GM23248 (cell line): ENCODE measurements at regions not wholly inside any gene's neighbourhood (a gene's known extent, or its start where the extent isn't known, plus 50 kb on each side); places are given as distances from the start of the nearest gene placed in this dataset.

Experiments used
- DNase-seq: peaks from one replicate; pipeline ENCODE4 v3.0.0-alpha.2; 2015
- H2AFZ ChIP-seq: fragments of 200-600 bp; sonication (generic); 2 replicates; pipeline ENCODE4 v1.6.1; 2016; ENCODE audit warnings: antibody characterized with exemption
- H3F3A ChIP-seq: fragments of 200-600 bp; sonication (generic); 2 replicates; pipeline ENCODE4 v1.6.1; 2016; ENCODE audit warnings: mild to moderate bottlenecking, antibody characterized with exemption, mixed run types; ENCODE audit not compliant: insufficient read depth
- H3K27ac ChIP-seq: fragments of 200-600 bp; sonication (generic); 2 replicates; pipeline ENCODE4 v1.5.1; 2016; ENCODE audit warnings: mild to moderate bottlenecking
- H3K27me3 ChIP-seq: fragments of 200-600 bp; sonication (generic); replicated peaks from 2 replicates; pipeline ENCODE4 v1.6.1; 2016; ENCODE audit warnings: mild to moderate bottlenecking; ENCODE audit not compliant: insufficient read depth
- H3K36me3 ChIP-seq: fragments of 200-600 bp; sonication (generic); 2 replicates; pipeline ENCODE4 v1.6.1; 2016; ENCODE audit warnings: low read depth, mild to moderate bottlenecking
- H3K4me1 ChIP-seq: fragments of 200-600 bp; sonication (generic); 2 replicates; pipeline ENCODE4 v1.6.1; 2016; ENCODE audit warnings: mild to moderate bottlenecking; ENCODE audit not compliant: insufficient read depth
- H3K4me2 ChIP-seq: fragments of 200-600 bp; sonication (generic); one replicate; pipeline ENCODE4 v1.6.1; 2016; ENCODE audit warnings: mild to moderate bottlenecking; ENCODE audit not compliant: unreplicated experiment
- H3K4me3 ChIP-seq: fragments of 200-600 bp; sonication (generic); 2 replicates; pipeline ENCODE4 v1.5.1; 2016; ENCODE audit warnings: mild to moderate bottlenecking
- H3K79me2 ChIP-seq: fragments of 200-600 bp; sonication (generic); 2 replicates; pipeline ENCODE4 v1.6.1; 2016; ENCODE audit warnings: mild to moderate bottlenecking; ENCODE audit not compliant: insufficient read depth
- H3K9ac ChIP-seq: fragments of 200-600 bp; sonication (generic); 2 replicates; pipeline ENCODE4 v1.6.1; 2016; ENCODE audit warnings: mild to moderate bottlenecking
- H3K9me2 ChIP-seq: fragments of 200-600 bp; sonication (generic); 2 replicates; pipeline ENCODE4 v1.6.1; 2016; ENCODE audit warnings: mixed run types, mild to moderate bottlenecking, moderate library complexity; ENCODE audit not compliant: insufficient read depth
- H3K9me3 ChIP-seq: fragments of 200-600 bp; sonication (generic); one replicate; pipeline ENCODE4 v1.6.1; 2017; ENCODE audit warnings: low read depth
- H4K20me1 ChIP-seq: fragments of 200-600 bp; sonication (generic); 2 replicates; pipeline ENCODE4 v1.6.0; 2016; ENCODE audit not compliant: insufficient read depth
- EZH2 ChIP-seq: fragments of 200-600 bp; sonication (generic); IDR thresholded peaks from 2 replicates; pipeline ENCODE4 v1.6.1; 2018; ENCODE audit warnings: antibody characterized with exemption, mild to moderate bottlenecking; ENCODE audit not compliant: insufficient read depth, poor library complexity, severe bottlenecking
- EZH2phosphoT487 ChIP-seq: fragments of 200-600 bp; sonication (generic); IDR thresholded peaks from 2 replicates; pipeline ENCODE4 v1.6.1; 2018; ENCODE audit warnings: antibody characterized with exemption, moderate library complexity, mild to moderate bottlenecking, low read depth; ENCODE audit not compliant: insufficient read depth
- WGBS, 2 experiments: methylation state at CpG; one replicate each; pipeline ENCODE4 v1.1.6; 2015 to 2017; ENCODE audit warnings: low lambda C conversion rate in 2 of 2, low coverage in 1 of 2; ENCODE audit errors: missing lambda C conversion rate in 2 of 2; 5-methylcytosine and 5-hydroxymethylcytosine counted together
- in situ Hi-C: fragments of 300-500 bp; cut with MboI; formaldehyde crosslinking; loops from 2 replicates; pipeline ENCODE4 v1.15.0; 2020

GRCh38 chr13:82615043-82615442, 1267.2 kb downstream of the SLITRK1 start:
- Histone ChIP-seq H4K20me1 (no peaks in the 10 kb centered on the region), H2AFZ (no peak overlapping the region), H3K79me2 (no peaks in the 10 kb centered on the region), H3F3A (no peaks in the 10 kb centered on the region), H3K4me1 (no peaks in the 10 kb centered on the region), H3K9ac (no peak overlapping the region), H3K36me3 (no peaks in the 10 kb centered on the region), H3K27ac (no peak overlapping the region), H3K4me3 (no peak overlapping the region), H3K4me2 (no peak overlapping the region), H3K9me2 (no peaks in the 10 kb centered on the region), H3K27me3 (no peaks in the 10 kb centered on the region), H3K9me3 (no peaks in the 10 kb centered on the region)
- in situ Hi-C loops: no loop called here
- no peak for DNase-seq
- no peak for TF ChIP-seq EZH2phosphoT487
- no peak for TF ChIP-seq EZH2
- WGBS, 2 experiments: 26 to 44% methylated on average over 1 of the region's 1 CpG

GRCh38 chr13:82614086-82614485, 1268.2 kb downstream of the SLITRK1 start:
- Histone ChIP-seq H3K9me2 (no peaks in the 10 kb centered on the region), H4K20me1 (no peaks in the 10 kb centered on the region)
- in situ Hi-C loops: no loop called here

GRCh38 chr13:82606008-82606407, 1276.3 kb downstream of the SLITRK1 start:
- in situ Hi-C loops: no loop called here
- H3F3A ChIP-seq: no peaks in the 10 kb centered on the region
- no peak for DNase-seq

More at GRCh38 chr13:82614086-82614485, 1268.2 kb downstream of the SLITRK1 start:
- no peaks in the 10 kb centered on the region for H3K36me3 ChIP-seq
- H2AFZ ChIP-seq: no peak overlapping the region
- no peak overlapping the region for H3K4me2 ChIP-seq
- no peaks in the 10 kb centered on the region for H3F3A ChIP-seq
- no peak for DNase-seq
- TF ChIP-seq EZH2phosphoT487: no peak
- TF ChIP-seq EZH2: no peak
- no peak overlapping the region for H3K27ac ChIP-seq
- no peaks in the 10 kb centered on the region for H3K27me3 ChIP-seq
- 21 to 26% methylated on average over 2 of the region's 2 CpGs for WGBS, 2 experiments
- no peaks in the 10 kb centered on the region for H3K79me2 ChIP-seq
- no peaks in the 10 kb centered on the region for H3K4me1 ChIP-seq
- no peak overlapping the region for H3K4me3 ChIP-seq
- no peaks in the 10 kb centered on the region for H3K9me3 ChIP-seq
- H3K9ac ChIP-seq: no peak overlapping the region

GRCh38 chr13:82597747-82598146, 1284.5 kb downstream of the SLITRK1 start:
- DNase-seq: no peak
- H3K4me2 ChIP-seq: no peak overlapping the region
- no peaks in the 10 kb centered on the region for H3K4me1 ChIP-seq
- H3K79me2 ChIP-seq: no peaks in the 10 kb centered on the region
- TF ChIP-seq EZH2phosphoT487 (no peak), EZH2 (no peak)
- no peaks in the 10 kb centered on the region for H3K27me3 ChIP-seq
- H3K27ac ChIP-seq: no peak overlapping the region
- no peaks in the 10 kb centered on the region for H3K36me3 ChIP-seq
- no peaks in the 10 kb centered on the region for H3K9me3 ChIP-seq
- no peak overlapping the region for H3K4me3 ChIP-seq
- no peak overlapping the region for H3K9ac ChIP-seq
- in situ Hi-C loops: no loop called here
- WGBS, 2 experiments: 54% methylated on average over 6 of the region's 6 CpGs
- no peaks in the 10 kb centered on the region for H3F3A ChIP-seq
- H2AFZ ChIP-seq: no peak overlapping the region
- no peaks in the 10 kb centered on the region for H4K20me1 ChIP-seq
- no peaks in the 10 kb centered on the region for H3K9me2 ChIP-seq

More at GRCh38 chr13:82606008-82606407, 1276.3 kb downstream of the SLITRK1 start:
- Histone ChIP-seq H4K20me1 (no peaks in the 10 kb centered on the region), H3K36me3 (no peaks in the 10 kb centered on the region), H3K4me1 (no peaks in the 10 kb centered on the region), H3K9ac (no peak overlapping the region), H3K79me2 (no peaks in the 10 kb centered on the region), H3K27ac (no peak overlapping the region), H2AFZ (no peak overlapping the region), H3K9me2 (no peaks in the 10 kb centered on the region), H3K4me2 (no peak overlapping the region), H3K27me3 (no peaks in the 10 kb centered on the region), H3K4me3 (no peak overlapping the region), H3K9me3 (no peaks in the 10 kb centered on the region)
- TF ChIP-seq EZH2 (no peak), EZH2phosphoT487 (no peak)
- 65 to 73% methylated on average over 1 of the region's 1 CpG for WGBS, 2 experiments

GRCh38 chr13:82593239-82593638, 1289.0 kb downstream of the SLITRK1 start:
- Histone ChIP-seq H4K20me1 (no peaks in the 10 kb centered on the region), H3K27me3 (no peaks in the 10 kb centered on the region), H3K36me3 (no peaks in the 10 kb centered on the region), H3K4me3 (no peak overlapping the region), H2AFZ (no peak overlapping the region), H3F3A (no peaks in the 10 kb centered on the region), H3K79me2 (no peaks in the 10 kb centered on the region), H3K9me2 (no peaks in the 10 kb centered on the region; the same call in 1 of the 2 replicates), H3K9me3 (no peaks in the 10 kb centered on the region), H3K27ac (no peak overlapping the region), H3K4me1 (no peaks in the 10 kb centered on the region), H3K4me2 (no peak overlapping the region), H3K9ac (no peak overlapping the region)
- 23 to 38% methylated on average over 1 of the region's 1 CpG for WGBS, 2 experiments
- in situ Hi-C loops: no loop called here
- TF ChIP-seq EZH2phosphoT487 (no peak), EZH2 (no peak)
- DNase-seq: no peak
